Nephron progenitor cell (in vitro differentiated cells): ENCODE measurements at regions not wholly inside any gene's neighbourhood (a gene's known extent, or its start where the extent isn't known, plus 50 kb on each side); places are given as distances from the start of the nearest gene placed in this dataset.

ENCODE experiments used
- DNase-seq: peaks from one replicate; pipeline ENCODE4 v3.0.0; 2021
- H3K27ac Mint-ChIP-seq: 2 replicates; pipeline ENCODE4 v1.8.0; 2021; ENCODE audit warnings: mild to moderate bottlenecking, moderate library complexity, mixed read lengths
- H3K27me3 Mint-ChIP-seq: 2 replicates; pipeline ENCODE4 v1.8.0; 2021; ENCODE audit warnings: mild to moderate bottlenecking, low read depth, mixed read lengths; ENCODE audit not compliant: poor library complexity
- H3K36me3 Mint-ChIP-seq: 2 replicates; pipeline ENCODE4 v1.8.0; 2021; ENCODE audit warnings: low read depth, mixed read lengths
- H3K4me1 Mint-ChIP-seq: 2 replicates; pipeline ENCODE4 v1.8.0; 2021; ENCODE audit warnings: mixed read lengths
- H3K4me3 Mint-ChIP-seq: 2 replicates; pipeline ENCODE4 v1.8.0; 2021; ENCODE audit warnings: mild to moderate bottlenecking, moderate library complexity, mixed read lengths
- H3K9me3 Mint-ChIP-seq: 2 replicates; pipeline ENCODE4 v1.8.0; 2021; ENCODE audit warnings: mild to moderate bottlenecking, moderate library complexity, mixed read lengths
- TF ChIP-seq, protein P1 (sequence below): fragments of 200-600 bp; sonication (generic); IDR thresholded peaks from 2 replicates; pipeline ENCODE4 v1.5.0; 2021; ENCODE audit warnings: antibody characterized with exemption

DNA sequence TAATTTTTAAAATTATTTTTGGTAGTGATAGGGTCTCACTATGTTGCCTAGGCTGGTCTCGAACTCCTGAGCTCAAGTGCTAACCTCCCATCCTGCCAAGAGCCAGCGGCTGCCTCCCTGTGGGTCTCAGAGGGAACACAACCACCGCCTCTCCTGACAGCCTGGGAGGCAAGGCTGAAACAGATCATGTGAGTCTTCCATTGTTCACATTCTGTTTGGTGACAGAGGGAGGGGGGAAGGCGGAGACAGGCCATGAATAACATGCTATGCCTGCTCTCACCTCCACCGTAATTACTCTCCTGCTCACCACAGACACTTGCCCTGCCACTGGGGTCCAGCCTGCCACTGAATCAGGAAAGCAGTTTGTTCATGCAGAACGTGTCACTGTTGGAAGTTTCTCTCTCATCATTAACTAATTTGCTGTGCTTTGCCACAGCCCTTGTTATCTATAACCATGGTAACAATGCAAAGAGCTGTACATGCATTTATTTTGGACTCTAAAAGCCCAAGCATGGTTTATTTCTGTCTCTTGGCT is 78.4 kb upstream of the RASGRF1 start:
- no peak overlapping the region for H3K4me3 Mint-ChIP-seq
- TF ChIP-seq, protein P1, sequence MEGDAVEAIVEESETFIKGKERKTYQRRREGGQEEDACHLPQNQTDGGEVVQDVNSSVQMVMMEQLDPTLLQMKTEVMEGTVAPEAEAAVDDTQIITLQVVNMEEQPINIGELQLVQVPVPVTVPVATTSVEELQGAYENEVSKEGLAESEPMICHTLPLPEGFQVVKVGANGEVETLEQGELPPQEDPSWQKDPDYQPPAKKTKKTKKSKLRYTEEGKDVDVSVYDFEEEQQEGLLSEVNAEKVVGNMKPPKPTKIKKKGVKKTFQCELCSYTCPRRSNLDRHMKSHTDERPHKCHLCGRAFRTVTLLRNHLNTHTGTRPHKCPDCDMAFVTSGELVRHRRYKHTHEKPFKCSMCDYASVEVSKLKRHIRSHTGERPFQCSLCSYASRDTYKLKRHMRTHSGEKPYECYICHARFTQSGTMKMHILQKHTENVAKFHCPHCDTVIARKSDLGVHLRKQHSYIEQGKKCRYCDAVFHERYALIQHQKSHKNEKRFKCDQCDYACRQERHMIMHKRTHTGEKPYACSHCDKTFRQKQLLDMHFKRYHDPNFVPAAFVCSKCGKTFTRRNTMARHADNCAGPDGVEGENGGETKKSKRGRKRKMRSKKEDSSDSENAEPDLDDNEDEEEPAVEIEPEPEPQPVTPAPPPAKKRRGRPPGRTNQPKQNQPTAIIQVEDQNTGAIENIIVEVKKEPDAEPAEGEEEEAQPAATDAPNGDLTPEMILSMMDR: peak; percentile 8
- peak; percentile 37 for DNase-seq

DNA sequence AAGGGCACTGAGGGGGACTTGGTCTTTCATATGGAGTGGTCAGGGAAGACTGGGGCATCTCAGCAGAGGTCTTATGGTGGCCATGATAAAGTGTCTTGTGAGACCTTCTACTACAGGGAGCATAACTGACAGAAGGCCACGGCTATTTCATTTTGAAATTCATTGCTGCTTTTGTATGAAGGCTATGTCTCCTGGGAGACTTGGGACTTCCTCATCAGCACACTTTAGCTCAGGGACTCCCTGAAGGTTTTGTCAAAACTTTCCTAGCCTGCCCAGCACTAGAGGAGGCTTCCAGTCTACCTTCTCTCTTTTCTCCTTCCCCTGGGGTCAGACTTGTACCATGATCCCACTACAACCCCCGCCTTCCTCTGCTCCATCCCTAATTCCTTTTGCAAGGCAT is 77.2 kb upstream of the RASGRF1 start:
- H3K27me3 Mint-ChIP-seq: peaks cover 28% of the 10 kb centered on the region
- no peaks in the 10 kb centered on the region for H3K9me3 Mint-ChIP-seq
- no peak overlapping the region for H3K27ac Mint-ChIP-seq
- DNase-seq: no peak
- H3K4me1 Mint-ChIP-seq: peaks cover 32% of the 10 kb centered on the region
- H3K4me3 Mint-ChIP-seq: no peak overlapping the region
- no peaks in the 10 kb centered on the region for H3K36me3 Mint-ChIP-seq
- TF ChIP-seq, protein P1: no peak

More for the DNA sequence above, 78.4 kb upstream of the RASGRF1 start:
- no peak overlapping the region for H3K27ac Mint-ChIP-seq
- H3K4me1 Mint-ChIP-seq: peaks cover 32% of the 10 kb centered on the region
- H3K36me3 Mint-ChIP-seq: no peaks in the 10 kb centered on the region
- peaks cover 32% of the 10 kb centered on the region for H3K27me3 Mint-ChIP-seq
- H3K9me3 Mint-ChIP-seq: no peaks in the 10 kb centered on the region

DNA sequence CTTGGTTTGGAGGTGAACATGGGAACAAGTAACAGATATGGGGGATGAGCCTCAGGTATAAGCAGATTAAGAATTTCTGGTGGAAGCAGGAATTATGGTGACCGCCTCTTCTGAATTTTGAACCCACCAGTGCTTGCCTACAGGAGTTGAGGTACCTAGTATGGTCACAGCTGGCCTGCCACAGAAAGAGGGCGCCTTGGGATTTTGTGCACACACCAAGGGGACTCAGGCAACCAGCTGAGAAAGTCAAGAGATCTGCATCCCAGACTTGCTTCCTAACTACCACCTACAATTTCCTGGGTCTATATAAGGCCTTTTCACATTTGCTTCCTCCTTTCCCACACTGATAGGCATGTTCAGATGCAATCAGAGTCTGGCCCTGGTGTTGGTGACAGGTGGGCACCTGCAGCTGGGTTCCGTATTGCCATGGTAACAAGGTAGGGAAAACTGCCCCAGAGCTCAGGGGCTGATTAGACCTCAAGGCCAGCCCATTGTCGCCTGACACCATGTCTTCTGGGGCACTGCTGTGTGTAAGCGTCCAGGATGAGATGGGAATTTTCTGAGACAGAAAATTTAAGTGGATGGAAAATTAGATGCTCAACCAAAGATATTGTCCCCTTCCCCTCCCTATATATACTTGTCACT is 75.9 kb upstream of the RASGRF1 start:
- DNase-seq: no peak
- H3K4me1 Mint-ChIP-seq: peaks cover 20% of the 10 kb centered on the region
- H3K27ac Mint-ChIP-seq: no peak overlapping the region
- TF ChIP-seq, protein P1: no peak
- H3K27me3 Mint-ChIP-seq: peaks cover 36% of the 10 kb centered on the region
- no peaks in the 10 kb centered on the region for H3K9me3 Mint-ChIP-seq
- H3K4me3 Mint-ChIP-seq: no peak overlapping the region
- no peaks in the 10 kb centered on the region for H3K36me3 Mint-ChIP-seq

DNA sequence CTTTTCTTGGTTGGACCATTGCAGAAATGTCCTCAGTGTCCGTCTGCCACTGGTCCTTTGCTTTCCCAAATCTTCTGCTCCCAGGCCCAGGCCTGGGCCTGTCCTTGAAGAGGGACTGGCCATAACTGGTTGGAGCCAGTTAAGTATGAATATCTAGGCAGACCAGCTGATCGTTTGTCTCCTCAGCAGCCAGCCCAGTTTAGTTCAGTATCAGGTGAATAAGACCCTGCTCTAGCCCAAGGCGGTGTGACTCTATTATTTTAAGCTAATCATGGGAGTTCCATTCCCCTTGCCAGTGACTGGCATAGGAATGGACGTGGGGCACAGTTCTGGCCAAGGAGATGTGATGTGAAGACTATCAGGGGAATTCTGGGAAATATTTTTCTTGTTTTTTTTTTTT is 73.9 kb upstream of the RASGRF1 start:
- no peak for DNase-seq
- Mint-ChIP-seq H3K4me1 (peaks cover 7% of the 10 kb centered on the region), H3K27me3 (peaks cover 37% of the 10 kb centered on the region), H3K9me3 (no peaks in the 10 kb centered on the region), H3K27ac (no peak overlapping the region), H3K36me3 (no peaks in the 10 kb centered on the region), H3K4me3 (no peak overlapping the region)
- TF ChIP-seq, protein P1: no peak

DNA sequence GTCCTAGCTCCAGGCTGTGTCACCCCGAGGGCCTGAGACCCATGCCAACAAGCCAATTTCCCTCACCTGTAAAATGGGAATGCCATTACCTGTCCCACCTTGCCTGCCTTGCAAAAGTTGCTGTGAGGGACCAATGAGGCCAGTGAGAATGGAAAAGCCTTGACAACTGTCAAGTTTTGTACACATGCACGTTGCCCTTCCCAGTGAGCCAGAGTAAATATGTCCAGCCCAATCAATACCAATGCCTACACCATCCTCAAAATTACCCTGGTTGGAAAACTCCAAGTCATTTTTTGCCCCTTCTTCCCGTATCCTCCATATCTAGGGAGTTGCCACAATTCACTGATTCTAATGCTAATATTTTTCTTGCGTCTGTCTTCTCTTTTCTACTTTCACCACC is 73.5 kb upstream of the RASGRF1 start:
- DNase-seq: no peak
- Mint-ChIP-seq H3K4me1 (peaks cover 3% of the 10 kb centered on the region), H3K4me3 (no peak overlapping the region), H3K36me3 (no peaks in the 10 kb centered on the region), H3K27me3 (peaks cover 34% of the 10 kb centered on the region), H3K27ac (no peak overlapping the region), H3K9me3 (no peaks in the 10 kb centered on the region)
- TF ChIP-seq, protein P1: no peak

DNA sequence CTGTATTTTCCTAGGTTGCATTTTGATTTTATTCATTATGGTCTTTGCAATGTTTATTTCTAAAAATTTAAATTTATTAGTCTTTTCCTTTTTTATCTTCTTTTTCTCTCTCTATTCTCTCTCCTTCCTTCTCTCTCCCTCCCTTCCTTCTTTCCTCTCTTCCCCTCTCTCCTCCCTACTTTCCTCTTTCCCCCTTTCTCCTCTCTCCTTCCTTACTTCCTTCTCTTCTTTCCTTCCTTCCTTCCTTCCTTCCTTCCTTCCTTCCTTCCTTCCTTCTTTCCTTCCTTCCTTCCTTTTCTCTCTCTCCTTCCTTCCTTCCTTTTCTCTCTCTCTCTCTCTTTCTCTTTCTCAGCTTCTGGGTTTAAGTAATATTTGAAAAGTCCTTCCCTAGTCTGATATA is 72.8 kb upstream of the RASGRF1 start:
- Mint-ChIP-seq H3K27ac (no peak overlapping the region), H3K9me3 (no peaks in the 10 kb centered on the region), H3K27me3 (peaks cover 34% of the 10 kb centered on the region), H3K4me3 (no peak overlapping the region), H3K36me3 (no peaks in the 10 kb centered on the region), H3K4me1 (no peaks in the 10 kb centered on the region)
- DNase-seq: no peak
- TF ChIP-seq, protein P1: no peak
